IMR-90 (cell line): ENCODE measurements at regions not wholly inside any gene's neighbourhood (a gene's known extent, or its start where the extent isn't known, plus 50 kb on each side); places are given as distances from the start of the nearest gene placed in this dataset.

ENCODE experiments used
- ATAC-seq: fragments of 200-7000 bp; cut with Tn5 transposase; 2 replicates; pipeline ENCODE4 v1.9.1; 2020; ENCODE audit warnings: low read depth, mild to moderate bottlenecking, moderate library complexity
- BruUV-seq: library from RNA; stranded (reverse); fragments of 400-500 nt; replicated peaks from 2 replicates; lab custom pipeline; 2021; lab: Mats Ljungman, UMichigan
- CTCF ChIA-PET: fragments of 300-600 bp; formaldehyde crosslinking; extraction: SDS; loops from one replicate; lab custom pipeline; 2021; ENCODE audit warnings: antibody characterized with exemption; lab: Yijun Ruan, JAX
- POLR2A ChIA-PET: fragments of 300-600 bp; sonication (Branson Sonifier 250); formaldehyde crosslinking; loops from one replicate; lab custom pipeline; 2022; ENCODE audit warnings: antibody characterized with exemption; ENCODE audit not compliant: unreplicated experiment; lab: Charles Lee
- DNase-seq: peaks from one replicate; pipeline ENCODE4 v3.0.0; 2013
- H2AFZ ChIP-seq: replicated peaks from 2 replicates; pipeline ENCODE3; 2013; ENCODE audit warnings: low read length, mild to moderate bottlenecking; ENCODE audit not compliant: poor library complexity
- H2AK5ac ChIP-seq: 2 replicates; pipeline ENCODE4 v1.6.1; 2013; ENCODE audit warnings: low read depth, low read length, inconsistent platforms
- H2AK9ac ChIP-seq: replicated peaks from 2 replicates; pipeline ENCODE3; 2013; ENCODE audit warnings: mild to moderate bottlenecking, low read depth, low read length, moderate library complexity; ENCODE audit not compliant: poor library complexity
- H2BK120ac ChIP-seq: 2 replicates; pipeline ENCODE4 v1.6.1; 2013; ENCODE audit warnings: low read depth, low read length, inconsistent platforms
- H2BK15ac ChIP-seq: 3 replicates; pipeline ENCODE4 v1.6.1; 2013; ENCODE audit warnings: low read depth, low read length, inconsistent platforms
- H2BK20ac ChIP-seq: 2 replicates; pipeline ENCODE4 v1.6.1; 2013; ENCODE audit warnings: low read depth, mild to moderate bottlenecking, inconsistent platforms, low read length, moderate library complexity
- H2BK5ac ChIP-seq: 2 replicates; pipeline ENCODE4 v1.6.1; 2013; ENCODE audit warnings: mild to moderate bottlenecking, low read depth, low read length, inconsistent platforms; ENCODE audit not compliant: poor library complexity, severe bottlenecking
- H3K14ac ChIP-seq: replicated peaks from 2 replicates; pipeline ENCODE4 v1.6.1; 2013; ENCODE audit warnings: low read depth, low read length, inconsistent platforms
- H3K18ac ChIP-seq: 2 replicates; pipeline ENCODE4 v1.6.1; 2013; ENCODE audit warnings: low read depth, low read length, control low read depth
- H3K23ac ChIP-seq: 2 replicates; pipeline ENCODE4 v1.6.1; 2013; ENCODE audit warnings: low read depth, low read length, inconsistent platforms
- H3K27ac ChIP-seq: 2 replicates; pipeline ENCODE4 v1.5.1; 2013; ENCODE audit warnings: mild to moderate bottlenecking, control low read depth, low read length; ENCODE audit not compliant: insufficient read depth
- H3K27me3 ChIP-seq: 2 replicates; pipeline ENCODE4 v1.6.1; 2013; ENCODE audit warnings: low read length; ENCODE audit not compliant: control insufficient read depth, insufficient read depth
- H3K36me3 ChIP-seq: 2 replicates; pipeline ENCODE4 v1.6.1; 2013; ENCODE audit warnings: low read length, mixed read lengths; ENCODE audit not compliant: control insufficient read depth, insufficient read depth
- H3K4ac ChIP-seq: 2 replicates; pipeline ENCODE4 v1.6.1; 2013; ENCODE audit warnings: low read depth, low read length, inconsistent platforms
- H3K4me1 ChIP-seq: 2 replicates; pipeline ENCODE4 v1.6.1; 2013; ENCODE audit warnings: low read length, mixed read lengths; ENCODE audit not compliant: control insufficient read depth, insufficient read depth
- H3K4me2 ChIP-seq: 2 replicates; pipeline ENCODE4 v1.6.1; 2013; ENCODE audit warnings: low read depth, mild to moderate bottlenecking, control low read depth, low read length, moderate library complexity
- H3K4me3 ChIP-seq: 2 replicates; pipeline ENCODE4 v1.5.1; 2013; ENCODE audit warnings: low read depth, mild to moderate bottlenecking, control low read depth, low read length, moderate library complexity; ENCODE audit not compliant: insufficient read depth
- H3K56ac ChIP-seq: 2 replicates; pipeline ENCODE4 v1.6.1; 2013; ENCODE audit warnings: low read length, inconsistent platforms; ENCODE audit not compliant: insufficient read depth; ENCODE audit errors: extremely low read depth
- H3K79me1 ChIP-seq, 2 experiments: 2 replicates each; pipeline ENCODE4 v1.6.1; 2013; ENCODE audit warnings: low read length in 2 of 2, inconsistent platforms in 1 of 2, low read depth in 1 of 2
- H3K9ac ChIP-seq: 2 replicates; pipeline ENCODE4 v1.6.1; 2013; ENCODE audit warnings: low read depth, low read length, control low read depth
- H3K9me1 ChIP-seq: 2 replicates; pipeline ENCODE4 v1.6.1; 2013; ENCODE audit warnings: low read length, inconsistent platforms; ENCODE audit not compliant: insufficient read depth
- H3K9me3 ChIP-seq: 2 replicates; pipeline ENCODE4 v1.6.1; 2013; ENCODE audit warnings: low read length; ENCODE audit not compliant: control insufficient read depth, insufficient read depth
- H4K20me1 ChIP-seq: 2 replicates; pipeline ENCODE4 v1.6.1; 2013; ENCODE audit warnings: low read length, inconsistent platforms; ENCODE audit not compliant: insufficient read depth
- H4K5ac ChIP-seq: 2 replicates; pipeline ENCODE4 v1.6.1; 2013; ENCODE audit warnings: mild to moderate bottlenecking, low read depth, low read length, control low read depth
- H4K8ac ChIP-seq, 2 experiments: 2 replicates each; pipeline ENCODE4 v1.6.1; 2013; ENCODE audit warnings: low read depth in 2 of 2, low read length in 2 of 2, control low read depth in 1 of 2, inconsistent platforms in 1 of 2
- H4K91ac ChIP-seq: 2 replicates; pipeline ENCODE4 v1.6.1; 2013; ENCODE audit warnings: low read depth, low read length, inconsistent platforms; ENCODE audit not compliant: insufficient read depth
- BHLHE40 ChIP-seq: fragments of 150-350 bp; IDR thresholded peaks from 2 replicates; pipeline ENCODE4 v1.6.1; 2016; ENCODE audit warnings: mild to moderate bottlenecking, low read depth, low read length
- CEBPB ChIP-seq: IDR thresholded peaks from 2 replicates; pipeline ENCODE4 v1.6.1; 2012; ENCODE audit warnings: low read depth, low read length, improper control_type of control experiment
- CHD1 ChIP-seq: IDR thresholded peaks from 2 replicates; pipeline ENCODE4 v1.6.1; 2012; ENCODE audit warnings: low read depth, low read length, improper control_type of control experiment
- CTCF ChIP-seq: conservative IDR thresholded peaks from 2 replicates; pipeline ENCODE4 v1.5.1; 2012; ENCODE audit warnings: mild to moderate bottlenecking, low read depth, low read length, improper control_type of control experiment
- ELK1 ChIP-seq: fragments of 150-350 bp; IDR thresholded peaks from 2 replicates; pipeline ENCODE4 v1.6.1; 2016; ENCODE audit warnings: low read depth, mild to moderate bottlenecking, low read length, moderate library complexity, borderline replicate concordance
- FOS ChIP-seq: fragments of 150-350 bp; IDR thresholded peaks from 2 replicates; pipeline ENCODE4 v1.6.1; 2016; ENCODE audit warnings: low read depth, low read length
- MAFK ChIP-seq: IDR thresholded peaks from 2 replicates; pipeline ENCODE4 v1.6.1; 2012; ENCODE audit warnings: low read depth, low read length, improper control_type of control experiment
- MAZ ChIP-seq: IDR thresholded peaks from 2 replicates; pipeline ENCODE4 v1.6.1; 2012; ENCODE audit warnings: low read depth, mild to moderate bottlenecking, low read length, improper control_type of control experiment, moderate library complexity, borderline replicate concordance
- MXI1 ChIP-seq: IDR thresholded peaks from 2 replicates; pipeline ENCODE4 v1.6.1; 2012; ENCODE audit warnings: low read depth, mild to moderate bottlenecking, low read length, moderate library complexity, borderline replicate concordance
- NFE2L2 ChIP-seq: fragments of 150-350 bp; IDR thresholded peaks from 2 replicates; pipeline ENCODE4 v1.6.1; 2016; ENCODE audit warnings: low read depth, mild to moderate bottlenecking, low read length
- POLR2A ChIP-seq: IDR thresholded peaks from 2 replicates; pipeline ENCODE4 v1.6.1; 2012; ENCODE audit warnings: mild to moderate bottlenecking, low read depth, low read length
- RAD21 ChIP-seq: IDR thresholded peaks from 2 replicates; pipeline ENCODE4 v1.6.1; 2012; ENCODE audit warnings: low read length, improper control_type of control experiment
- RCOR1 ChIP-seq: IDR thresholded peaks from 2 replicates; pipeline ENCODE4 v1.6.1; 2012; ENCODE audit warnings: mild to moderate bottlenecking, low read length, improper control_type of control experiment; ENCODE audit not compliant: insufficient replicate concordance
- RFX5 ChIP-seq: IDR thresholded peaks from 2 replicates; pipeline ENCODE4 v1.8.0; 2012; ENCODE audit warnings: low read depth, mild to moderate bottlenecking, low read length, moderate library complexity
- SMC3 ChIP-seq: fragments of 150-350 bp; IDR thresholded peaks from 2 replicates; pipeline ENCODE4 v1.6.1; 2016; ENCODE audit warnings: low read depth, mild to moderate bottlenecking, antibody characterized with exemption, low read length, moderate library complexity
- USF2 ChIP-seq: fragments of 150-350 bp; IDR thresholded peaks from 2 replicates; pipeline ENCODE4 v1.6.1; 2017; ENCODE audit warnings: mild to moderate bottlenecking, antibody characterized with exemption, low read length, low read depth
- dilution Hi-C: fragments of 300-500 bp; cut with HindIII; formaldehyde crosslinking; loops from one replicate; pipeline ENCODE4 v1.14.3; 2018; ENCODE audit warnings: low sequenced_read_pairs; ENCODE audit not compliant: unreplicated experiment
- in situ Hi-C: fragments of 300-500 bp; cut with MboI; formaldehyde crosslinking; loops from 3 replicates; pipeline ENCODE4 v1.14.3; 2019; ENCODE audit warnings: low sequenced_read_pairs, inconsistent platforms, mixed read lengths
- intact Hi-C: fragments of 100-400 bp; cut with micrococcal nuclease; formaldehyde crosslinking; loops from 2 replicates; pipeline ENCODE4 v1.10.0; 2022

- BruUV-seq: no TSS peak
- POLR2A ChIA-PET: no interaction called here
These were observed 223.0 kb downstream of the NSUN3 start for GRCh38 chr3:94285872-94286271.

More at GRCh38 chr3:94285872-94286271, 223.0 kb downstream of the NSUN3 start:
- ATAC-seq (no peak), DNase-seq (no peak)
- Histone ChIP-seq H3K9me1 (no peaks in the 10 kb centered on the region; the same call in 1 of the 2 replicates), H2BK15ac (no peak overlapping the region), H3K4ac (no peak overlapping the region), H3K4me3 (no peak overlapping the region), H2BK20ac (no peak overlapping the region), H2AK5ac (no peak overlapping the region), H3K36me3 (no peaks in the 10 kb centered on the region), H3K4me2 (no peak overlapping the region), H3K9me3 (no peaks in the 10 kb centered on the region), H2BK5ac (no peak overlapping the region), H4K91ac (no peak overlapping the region), H3K56ac (no peak overlapping the region), H4K5ac (no peak overlapping the region), H3K27me3 (no peaks in the 10 kb centered on the region), H2AK9ac (no peak overlapping the region), H2BK120ac (no peak overlapping the region), H3K14ac (no peak overlapping the region), H3K23ac (no peak overlapping the region), H3K79me1 (no peaks in the 10 kb centered on the region), H3K18ac (no peak overlapping the region), H3K4me1 (no peaks in the 10 kb centered on the region), H3K9ac (no peak overlapping the region), H4K8ac (no peak overlapping the region), H2AFZ (no peak overlapping the region), H4K20me1 (no peaks in the 10 kb centered on the region), H3K27ac (no peak overlapping the region)
- intact Hi-C loops: no loop called here
- CTCF ChIA-PET: no interaction called here
- dilution Hi-C loops: no loop called here
- no peak for TF ChIP-seq ELK1
- 0 out of 2 replicates have a peak, but pooled peaks have one; percentile 4 for TF ChIP-seq RAD21
- no peak for TF ChIP-seq BHLHE40
- TF ChIP-seq RFX5: no peak
- TF ChIP-seq MAZ: no peak
- no peak for TF ChIP-seq RCOR1
- TF ChIP-seq MXI1: no peak
- TF ChIP-seq POLR2A: no peak
- TF ChIP-seq CEBPB: no peak
- no peak for TF ChIP-seq CHD1
- TF ChIP-seq NFE2L2: no peak
- TF ChIP-seq USF2: no peak
- TF ChIP-seq CTCF: peak; percentile 26; the same call in 1 of the 2 replicates
- no peak for TF ChIP-seq FOS
- no peak; the same call in 1 of the 2 replicates for TF ChIP-seq SMC3
- TF ChIP-seq MAFK: no peak
- in situ Hi-C loops: no loop called here
